ENCODE measurements at regions not wholly inside any gene's neighbourhood (a gene's known extent, or its start where the extent isn't known, plus 50 kb on each side); places are given as distances from the start of the nearest gene placed in this dataset.
"Not testable (repeated sequence)": the region's sequence is repeated elsewhere in the genome, so short reads cannot be mapped to it uniquely, and the experiment has no call there.

DNA sequence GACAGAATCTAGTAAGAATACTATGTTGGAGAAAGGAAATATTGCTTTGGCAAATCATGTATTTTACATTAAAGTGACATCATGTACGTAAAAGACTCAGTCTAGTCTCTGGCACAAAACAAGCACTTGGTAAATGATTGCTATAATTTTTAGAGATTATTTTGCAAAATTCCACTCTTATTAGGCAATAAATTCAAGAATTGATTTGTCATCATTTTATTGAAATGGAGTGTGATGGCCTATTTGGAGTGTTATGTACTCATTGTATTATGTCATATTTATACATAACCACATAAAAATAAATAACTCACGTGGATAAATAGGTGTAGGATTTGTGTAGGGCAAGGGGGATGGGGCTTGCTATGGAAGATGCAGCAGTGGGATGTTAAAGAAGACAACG is 70.0 kb upstream of the FYN start:
- 97% methylated on average over 3 of the region's 3 CpGs for WGBS
- H3K9ac ChIP-seq (ENCODE audit: low read depth, low read length): no peak overlapping the region
- no peak overlapping the region for H3K27ac ChIP-seq (ENCODE audit: low read depth, low read length)
- H3K4me1 ChIP-seq (ENCODE audit: insufficient read depth, low read length): no peaks in the 10 kb centered on the region; the same call in 1 of the 2 replicates
- H3K36me3 ChIP-seq (ENCODE audit: insufficient read depth, low read length): no peaks in the 10 kb centered on the region
- no peak overlapping the region for H3K4me3 ChIP-seq (ENCODE audit: low read length)
- H3K9me3 ChIP-seq (ENCODE audit: insufficient read depth, low read depth, low read length): peaks cover 7% of the 10 kb centered on the region; the same call in 1 of the 2 replicates
- no peaks in the 10 kb centered on the region for H3K27me3 ChIP-seq (ENCODE audit: insufficient read depth, low read length)

DNA sequence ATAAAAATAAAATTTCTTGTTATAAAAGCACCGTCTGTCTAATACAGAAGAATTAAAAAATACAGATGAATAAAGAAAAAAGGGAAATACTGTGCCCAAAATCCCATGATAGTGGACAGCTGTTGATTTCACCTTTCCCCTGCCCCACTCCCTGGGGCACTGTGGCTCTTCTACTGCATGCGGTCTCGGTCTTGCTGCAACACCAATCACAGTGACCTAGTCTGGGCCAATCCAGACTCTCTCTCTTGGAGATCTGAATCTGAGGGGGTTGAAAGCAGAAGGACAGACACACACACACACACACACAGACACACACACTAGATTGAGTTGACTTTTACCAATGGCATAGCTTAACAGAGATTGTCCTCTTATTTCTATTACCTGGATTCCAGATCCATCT is 70.5 kb upstream of the FYN start:
- H3K27me3 ChIP-seq (ENCODE audit: insufficient read depth, low read length): no peaks in the 10 kb centered on the region
- no peaks in the 10 kb centered on the region; the same call in 1 of the 2 replicates for H3K4me1 ChIP-seq (ENCODE audit: insufficient read depth, low read length)
- WGBS: 94% methylated on average over 3 of the region's 3 CpGs
- no peak overlapping the region for H3K9ac ChIP-seq (ENCODE audit: low read depth, low read length)
- H3K36me3 ChIP-seq (ENCODE audit: insufficient read depth, low read length): no peaks in the 10 kb centered on the region
- H3K27ac ChIP-seq (ENCODE audit: low read depth, low read length): no peak overlapping the region
- peaks cover 7% of the 10 kb centered on the region; the same call in 1 of the 2 replicates for H3K9me3 ChIP-seq (ENCODE audit: insufficient read depth, low read depth, low read length)
- no peak overlapping the region for H3K4me3 ChIP-seq (ENCODE audit: low read length)

DNA sequence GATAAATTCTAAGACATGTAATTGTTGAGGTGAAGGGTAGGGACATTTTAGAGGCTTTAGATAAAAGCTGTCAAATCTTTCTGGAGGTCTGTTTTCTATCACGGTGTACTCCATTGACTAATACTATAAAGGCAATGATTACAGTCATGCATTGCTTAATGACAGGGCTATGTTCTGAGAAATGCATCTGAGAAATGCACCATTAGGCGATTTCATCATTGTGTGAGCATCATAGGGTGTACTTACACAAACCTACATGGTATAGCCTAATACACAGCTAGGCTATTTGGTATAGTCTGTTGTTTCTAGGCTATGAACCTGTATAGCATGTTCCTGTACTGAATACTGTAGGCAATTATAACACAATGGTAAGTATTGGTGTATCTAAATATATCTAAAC is 71.3 kb upstream of the FYN start:
- WGBS: 89% methylated on average over 2 of the region's 2 CpGs
- H3K4me1 ChIP-seq (ENCODE audit: insufficient read depth, low read length): peaks cover 4% of the 10 kb centered on the region
- no peaks in the 10 kb centered on the region for H3K36me3 ChIP-seq (ENCODE audit: insufficient read depth, low read length)
- peaks cover 7% of the 10 kb centered on the region; the same call in 1 of the 2 replicates for H3K9me3 ChIP-seq (ENCODE audit: insufficient read depth, low read depth, low read length)
- no peaks in the 10 kb centered on the region for H3K27me3 ChIP-seq (ENCODE audit: insufficient read depth, low read length)
- no peak overlapping the region for H3K4me3 ChIP-seq (ENCODE audit: low read length)
- H3K27ac ChIP-seq (ENCODE audit: low read depth, low read length): no peak overlapping the region
- H3K9ac ChIP-seq (ENCODE audit: low read depth, low read length): no peak overlapping the region

DNA sequence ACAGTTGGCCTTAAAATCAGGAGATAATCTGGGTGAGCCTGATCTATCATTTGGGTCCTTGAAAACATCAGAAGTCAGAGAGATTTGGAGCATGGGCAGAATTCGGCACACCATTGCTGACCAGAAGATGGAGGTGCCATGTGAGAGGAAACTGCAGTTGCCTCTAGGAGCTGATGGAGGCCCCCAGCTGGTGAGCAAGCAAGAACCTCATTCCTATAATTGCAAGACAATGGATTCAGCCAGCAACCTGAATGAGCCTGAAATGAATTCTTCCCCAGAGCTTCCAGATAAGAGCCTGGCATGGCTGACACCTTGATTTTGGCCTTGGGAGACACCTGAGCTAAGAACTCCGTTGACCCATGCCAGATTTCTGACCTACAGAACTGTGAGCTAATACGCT is 76.3 kb upstream of the FYN start:
- Histone ChIP-seq H3K9ac (ENCODE audit: low read depth, low read length) (no peak overlapping the region), H3K9me3 (ENCODE audit: insufficient read depth, low read depth, low read length) (no peaks in the 10 kb centered on the region), H3K27me3 (ENCODE audit: insufficient read depth, low read length) (no peaks in the 10 kb centered on the region), H3K27ac (ENCODE audit: low read depth, low read length) (no peak overlapping the region), H3K4me1 (ENCODE audit: insufficient read depth, low read length) (peaks cover 16% of the 10 kb centered on the region), H3K4me3 (ENCODE audit: low read length) (no peak overlapping the region), H3K36me3 (ENCODE audit: insufficient read depth, low read length) (no peaks in the 10 kb centered on the region)
- whole genome bisulfite sequencing: 80% methylated on average over 3 of the region's 3 CpGs

DNA sequence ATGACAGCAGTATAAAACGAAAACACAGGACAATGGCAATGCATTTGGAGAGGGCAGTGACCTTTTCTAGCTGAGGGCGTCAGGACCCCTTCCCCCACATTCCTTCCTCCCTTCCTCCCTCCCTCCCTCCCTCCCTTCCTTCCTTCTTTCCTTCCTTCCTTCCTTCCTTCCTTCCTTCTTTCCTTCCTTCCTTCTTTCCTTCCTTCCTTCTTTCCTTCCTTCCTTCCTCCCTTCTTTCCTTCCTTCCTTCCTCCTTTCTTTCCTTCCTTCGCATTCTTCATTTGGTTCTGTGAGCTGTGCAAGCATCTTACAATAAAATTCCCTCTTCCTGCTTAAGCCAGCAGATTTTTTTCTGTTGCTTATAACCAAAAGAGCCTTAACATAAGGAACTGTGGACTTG is 76.7 kb upstream of the FYN start:
- not testable (repeated sequence) for H3K4me3 ChIP-seq (ENCODE audit: low read length); H3K9me3 ChIP-seq (ENCODE audit: insufficient read depth, low read depth, low read length); H3K27ac ChIP-seq (ENCODE audit: low read depth, low read length); H3K9ac ChIP-seq (ENCODE audit: low read depth, low read length); H3K36me3 ChIP-seq (ENCODE audit: insufficient read depth, low read length); H3K27me3 ChIP-seq (ENCODE audit: insufficient read depth, low read length)
- WGBS: 88% methylated on average over 3 of the region's 3 CpGs
- peaks cover 16% of the 10 kb centered on the region for H3K4me1 ChIP-seq (ENCODE audit: insufficient read depth, low read length)

DNA sequence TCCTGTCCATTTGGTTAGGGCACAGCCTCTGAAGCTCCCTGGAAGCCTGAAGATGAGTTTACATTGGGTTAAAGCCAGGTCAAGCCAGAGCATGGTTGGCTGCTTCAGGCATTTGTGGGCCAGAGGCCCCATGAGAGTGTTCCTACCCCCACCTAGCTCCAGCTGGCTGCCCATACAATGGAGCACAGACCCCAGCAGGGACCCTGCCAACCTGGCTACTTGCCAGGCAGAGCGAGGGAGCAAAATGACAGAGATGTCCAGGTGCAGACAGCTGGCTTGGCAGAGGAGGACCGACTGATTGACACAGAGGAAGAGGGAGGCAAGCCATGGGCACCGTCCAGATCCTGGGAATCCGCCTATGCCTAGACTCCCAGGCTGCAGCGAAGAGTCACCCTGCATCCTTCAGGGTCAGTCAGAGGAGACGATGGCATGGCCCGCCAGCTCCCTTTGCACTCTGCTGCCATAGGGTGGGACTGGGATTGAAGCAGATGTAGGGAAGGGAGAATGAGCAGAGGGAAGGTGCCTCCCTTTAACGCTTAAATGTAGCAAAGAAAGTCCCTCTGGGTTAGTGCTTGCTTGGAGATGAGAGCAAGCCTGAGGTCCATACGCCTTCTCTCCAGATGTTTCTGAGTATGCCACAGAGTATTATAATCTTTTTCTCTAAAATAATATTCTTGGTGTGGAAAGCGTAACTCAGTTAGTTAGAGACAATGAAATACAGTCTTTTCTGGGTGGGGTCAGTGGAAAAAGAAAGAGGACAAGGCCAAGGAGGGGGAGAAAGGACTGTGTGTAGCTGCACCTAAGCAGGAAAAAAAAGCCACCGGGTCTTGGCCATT is 77.6 kb upstream of the FYN start:
- Histone ChIP-seq H3K9ac (ENCODE audit: low read depth, low read length) (no peak overlapping the region), H3K27ac (ENCODE audit: low read depth, low read length) (no peak overlapping the region), H3K4me3 (ENCODE audit: low read length) (no peak overlapping the region), H3K4me1 (ENCODE audit: insufficient read depth, low read length) (peaks cover 16% of the 10 kb centered on the region), H3K9me3 (ENCODE audit: insufficient read depth, low read depth, low read length) (no peaks in the 10 kb centered on the region), H3K27me3 (ENCODE audit: insufficient read depth, low read length) (no peaks in the 10 kb centered on the region), H3K36me3 (ENCODE audit: insufficient read depth, low read length) (no peaks in the 10 kb centered on the region)
- 96% methylated on average over 11 of the region's 11 CpGs for WGBS

DNA sequence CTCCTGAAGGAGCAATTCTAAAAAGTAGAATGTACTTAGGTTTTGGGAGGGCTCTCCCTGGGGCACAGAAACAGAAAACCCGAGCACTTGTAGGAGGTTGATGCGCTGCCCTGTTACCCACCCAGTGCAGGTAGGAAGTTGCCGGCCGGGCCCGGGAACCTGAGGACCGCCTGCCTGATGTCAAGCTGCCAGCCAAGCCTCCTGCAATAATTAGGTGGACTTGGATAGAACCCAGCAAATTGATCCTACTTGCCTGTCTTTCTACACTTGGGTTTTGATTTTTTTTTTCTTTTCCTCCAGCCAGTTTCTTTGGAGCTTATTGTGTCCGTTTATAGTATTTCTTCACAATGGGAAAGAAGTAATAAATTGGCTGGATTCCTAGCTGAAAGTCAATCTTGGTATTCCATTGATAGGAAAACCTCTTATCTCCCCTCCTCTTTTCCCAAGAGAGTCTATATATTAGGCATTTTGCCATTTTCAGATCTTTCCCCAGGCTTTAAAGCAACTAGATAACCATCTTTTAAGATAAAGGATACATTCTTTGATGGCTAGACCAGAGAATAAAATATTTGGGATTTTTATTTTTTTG is 78.3 kb upstream of the FYN start:
- WGBS: 93% methylated on average over 6 of the region's 7 CpGs
- H3K27ac ChIP-seq (ENCODE audit: low read depth, low read length): no peak overlapping the region
- H3K27me3 ChIP-seq (ENCODE audit: insufficient read depth, low read length): 0 out of 2 replicates have a peak, but pooled peaks cover 1% of the 10 kb centered on the region
- H3K4me3 ChIP-seq (ENCODE audit: low read length): no peak overlapping the region
- no peak overlapping the region for H3K9ac ChIP-seq (ENCODE audit: low read depth, low read length)
- peaks cover 16% of the 10 kb centered on the region for H3K4me1 ChIP-seq (ENCODE audit: insufficient read depth, low read length)
- H3K9me3 ChIP-seq (ENCODE audit: insufficient read depth, low read depth, low read length): no peaks in the 10 kb centered on the region
- H3K36me3 ChIP-seq (ENCODE audit: insufficient read depth, low read length): no peaks in the 10 kb centered on the region

DNA sequence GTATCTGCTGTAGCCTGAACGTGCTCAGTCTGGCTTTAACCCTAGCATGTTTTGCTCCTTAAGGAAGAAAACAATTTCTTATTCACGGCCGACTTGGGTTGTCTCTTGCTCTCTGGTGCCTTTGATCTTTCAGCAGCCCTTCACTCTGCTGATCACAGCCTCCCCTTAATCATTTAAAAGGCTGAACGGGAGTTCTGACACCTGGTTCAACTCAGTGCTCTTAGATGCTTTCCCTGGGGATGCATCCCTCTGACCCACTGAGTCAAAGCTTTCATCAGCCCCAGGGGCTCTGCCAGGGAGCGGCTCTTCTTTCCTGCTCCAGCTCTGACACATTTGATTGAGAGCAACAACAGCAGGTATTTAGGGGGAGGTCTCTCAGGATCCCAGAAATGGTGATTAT is 79.0 kb upstream of the FYN start:
- H3K27me3 ChIP-seq (ENCODE audit: insufficient read depth, low read length): 0 out of 2 replicates have a peak, but pooled peaks cover 4% of the 10 kb centered on the region
- no peak overlapping the region for H3K27ac ChIP-seq (ENCODE audit: low read depth, low read length)
- peaks cover 17% of the 10 kb centered on the region for H3K4me1 ChIP-seq (ENCODE audit: insufficient read depth, low read length)
- WGBS: 39% methylated on average over 5 of the region's 5 CpGs
- no peaks in the 10 kb centered on the region for H3K9me3 ChIP-seq (ENCODE audit: insufficient read depth, low read depth, low read length)
- no peak overlapping the region for H3K9ac ChIP-seq (ENCODE audit: low read depth, low read length)
- H3K4me3 ChIP-seq (ENCODE audit: low read length): no peak overlapping the region
- H3K36me3 ChIP-seq (ENCODE audit: insufficient read depth, low read length): no peaks in the 10 kb centered on the region

DNA sequence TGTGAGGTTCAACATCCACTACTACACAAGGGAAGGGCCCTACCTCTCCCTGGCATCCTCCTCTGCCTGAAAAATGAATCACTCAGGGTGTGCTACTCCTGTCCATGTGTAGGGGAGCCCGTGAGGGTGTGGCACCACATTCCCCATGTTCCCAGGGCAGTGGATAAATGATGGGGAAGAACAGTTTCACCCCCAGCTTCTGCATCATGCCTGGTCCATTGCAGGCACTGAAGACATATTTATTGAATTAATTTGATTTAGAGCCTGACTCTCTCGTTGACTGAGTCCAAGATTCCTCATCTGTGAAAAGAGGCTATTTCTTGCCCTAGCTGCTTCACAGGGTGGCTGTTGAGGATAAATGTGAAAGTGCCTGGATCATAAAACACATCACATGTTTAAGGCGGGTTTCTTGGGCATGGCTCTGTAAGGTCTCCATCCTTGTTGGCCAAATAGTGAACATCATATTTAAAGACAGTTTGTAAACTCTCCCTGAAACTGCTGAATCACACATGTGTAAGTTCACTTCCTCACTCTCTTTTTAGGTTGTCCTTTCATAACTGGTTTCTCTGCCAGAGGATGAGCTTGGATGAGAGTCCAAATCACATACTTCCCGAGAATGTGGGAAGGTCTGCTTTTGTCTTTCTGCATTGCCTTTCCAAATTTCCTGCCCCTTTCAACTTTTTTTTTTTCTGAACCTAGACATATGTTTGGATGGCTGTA is 79.7 kb upstream of the FYN start:
- Histone ChIP-seq H3K9ac (ENCODE audit: low read depth, low read length) (no peak overlapping the region), H3K27me3 (ENCODE audit: insufficient read depth, low read length) (0 out of 2 replicates have a peak, but pooled peaks cover 4% of the 10 kb centered on the region), H3K4me1 (ENCODE audit: insufficient read depth, low read length) (peaks cover 24% of the 10 kb centered on the region), H3K9me3 (ENCODE audit: insufficient read depth, low read depth, low read length) (no peaks in the 10 kb centered on the region), H3K27ac (ENCODE audit: low read depth, low read length) (no peak overlapping the region), H3K36me3 (ENCODE audit: insufficient read depth, low read length) (no peaks in the 10 kb centered on the region), H3K4me3 (ENCODE audit: low read length) (no peak overlapping the region)
- WGBS: 91% methylated on average over 4 of the region's 4 CpGs

DNA sequence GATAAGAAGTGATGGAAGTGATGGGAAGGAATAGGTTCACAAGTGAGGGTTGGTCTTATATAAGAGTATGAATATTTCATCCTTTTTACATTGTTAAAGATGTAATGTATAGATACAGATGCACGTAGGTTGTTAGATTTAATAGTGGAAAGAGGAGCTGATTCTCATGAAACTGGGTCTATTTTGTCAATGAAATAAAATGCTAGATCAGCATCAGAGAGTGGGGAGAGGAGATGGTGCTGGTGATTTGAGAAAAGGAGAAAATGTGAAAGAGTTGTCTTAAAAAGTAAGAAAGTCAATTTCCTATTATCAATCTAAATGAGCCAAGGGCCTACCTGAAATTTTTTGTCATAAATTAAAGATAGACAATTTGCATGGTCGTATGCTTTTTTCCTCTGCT is 82.8 kb upstream of the FYN start:
- Histone ChIP-seq H3K4me3 (ENCODE audit: low read length) (no peak overlapping the region), H3K4me1 (ENCODE audit: insufficient read depth, low read length) (peaks cover 35% of the 10 kb centered on the region), H3K9ac (ENCODE audit: low read depth, low read length) (no peak overlapping the region), H3K36me3 (ENCODE audit: insufficient read depth, low read length) (no peaks in the 10 kb centered on the region), H3K27me3 (ENCODE audit: insufficient read depth, low read length) (0 out of 2 replicates have a peak, but pooled peaks cover 4% of the 10 kb centered on the region), H3K27ac (ENCODE audit: low read depth, low read length) (no peak overlapping the region), H3K9me3 (ENCODE audit: insufficient read depth, low read depth, low read length) (no peaks in the 10 kb centered on the region)
- 93% methylated on average over 2 of the region's 2 CpGs for WGBS

Measured in HUES64 (cell line).